HEK293T (cell line): ENCODE measurements at regions not wholly inside any gene's neighbourhood (a gene's known extent, or its start where the extent isn't known, plus 50 kb on each side); places are given as distances from the start of the nearest gene placed in this dataset.
"Not testable (repeated sequence)": the region's sequence is repeated elsewhere in the genome, so short reads cannot be mapped to it uniquely, and the experiment has no call there.

Experiments
- CTCF ChIA-PET: fragments of 350-600 bp; formaldehyde crosslinking; extraction: SDS; loops from one replicate; lab custom pipeline; 2021; ENCODE audit warnings: antibody characterized with exemption, inconsistent platforms; lab: Yijun Ruan, JAX
- POLR2A ChIA-PET: fragments of 350-600 bp; formaldehyde crosslinking; extraction: SDS; loops from one replicate; lab custom pipeline; 2020; ENCODE audit warnings: antibody characterized with exemption, inconsistent platforms; lab: Yijun Ruan, JAX
- DNase-seq: peaks from one replicate; pipeline ENCODE4 v3.0.0; 2012; ENCODE audit warnings: mixed read lengths; ENCODE audit errors: extremely low spot score
- ARNT ChIP-seq: fragments of 450-650 bp; IDR thresholded peaks from 2 replicates; pipeline ENCODE4 v1.6.1; 2017; ENCODE audit warnings: mild to moderate bottlenecking
- BHLHE40 ChIP-seq: fragments of 450-650 bp; IDR thresholded peaks from 2 replicates; pipeline ENCODE4 v1.6.1; 2016; ENCODE audit warnings: mild to moderate bottlenecking, moderate library complexity, borderline replicate concordance
- CTBP1 ChIP-seq: fragments of 450-650 bp; IDR thresholded peaks from 2 replicates; pipeline ENCODE4 v1.6.1; 2016; ENCODE audit warnings: borderline replicate concordance
- ELF4 ChIP-seq: fragments of 450-650 bp; IDR thresholded peaks from 2 replicates; pipeline ENCODE4 v1.6.1; 2017; ENCODE audit warnings: antibody characterized with exemption
- FOXA1 ChIP-seq: fragments of 450-650 bp; IDR thresholded peaks from 2 replicates; pipeline ENCODE4 v1.6.1; 2016; ENCODE audit warnings: mild to moderate bottlenecking
- FOXK2 ChIP-seq: fragments of 450-650 bp; IDR thresholded peaks from 2 replicates; pipeline ENCODE4 v1.6.1; 2016; ENCODE audit warnings: mild to moderate bottlenecking
- FOXM1 ChIP-seq: fragments of 450-650 bp; IDR thresholded peaks from 2 replicates; pipeline ENCODE4 v1.6.1; 2017; ENCODE audit warnings: mild to moderate bottlenecking, borderline replicate concordance
- HDGF ChIP-seq: fragments of 450-650 bp; IDR thresholded peaks from 2 replicates; pipeline ENCODE4 v1.6.1; 2017; ENCODE audit warnings: antibody characterized with exemption, borderline replicate concordance
- L3MBTL2 ChIP-seq: fragments of 450-650 bp; conservative IDR thresholded peaks from 2 replicates; pipeline ENCODE4 v1.6.1; 2016; ENCODE audit warnings: mild to moderate bottlenecking
- LEF1 ChIP-seq: fragments of 450-650 bp; IDR thresholded peaks from 2 replicates; pipeline ENCODE4 v1.6.1; 2017; ENCODE audit warnings: mild to moderate bottlenecking, borderline replicate concordance
- NFRKB ChIP-seq: fragments of 450-650 bp; IDR thresholded peaks from 2 replicates; pipeline ENCODE4 v1.6.1; 2016; ENCODE audit warnings: mild to moderate bottlenecking, moderate library complexity
- SP1 ChIP-seq: fragments of 450-650 bp; IDR thresholded peaks from 2 replicates; pipeline ENCODE4 v1.6.1; 2017
- SUZ12 ChIP-seq: fragments of 450-650 bp; IDR thresholded peaks from 2 replicates; pipeline ENCODE4 v1.6.1; 2016; ENCODE audit warnings: mild to moderate bottlenecking
- TARDBP ChIP-seq: fragments of 450-650 bp; IDR thresholded peaks from 2 replicates; pipeline ENCODE4 v1.6.1; 2016
- ZNF384 ChIP-seq: fragments of 450-650 bp; IDR thresholded peaks from 2 replicates; pipeline ENCODE4 v1.6.1; 2016
- TF ChIP-seq, protein P1 (sequence below): fragments of 450-650 bp; IDR thresholded peaks from 2 replicates; pipeline ENCODE4 v1.6.1; 2016

DNA sequence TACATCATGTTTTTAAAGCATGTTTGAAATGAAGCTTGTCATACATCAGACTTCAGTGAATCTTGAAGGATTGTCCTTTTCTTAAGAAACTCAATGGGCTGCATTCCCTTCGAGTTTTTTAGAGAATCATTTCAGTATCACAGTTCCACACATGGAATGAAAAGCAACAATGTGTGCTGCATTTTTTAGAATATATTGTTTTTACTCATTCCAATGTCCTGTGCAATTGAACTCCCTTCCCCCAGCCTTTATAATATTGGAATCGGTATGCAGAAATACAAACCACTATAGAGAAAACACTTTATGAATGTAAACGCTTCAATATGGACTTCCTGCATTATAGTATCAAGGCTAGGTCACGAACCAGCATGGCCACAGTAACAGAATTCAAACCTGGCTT lies 634.4 kb downstream of the GATA3 start:
- CTCF ChIA-PET, result no interaction called here
- no peak for TF ChIP-seq HDGF
- TF ChIP-seq ELF4, result no peak
- TF ChIP-seq FOXK2, result no peak
- TF ChIP-seq TARDBP, result no peak
- TF ChIP-seq, protein P1, sequence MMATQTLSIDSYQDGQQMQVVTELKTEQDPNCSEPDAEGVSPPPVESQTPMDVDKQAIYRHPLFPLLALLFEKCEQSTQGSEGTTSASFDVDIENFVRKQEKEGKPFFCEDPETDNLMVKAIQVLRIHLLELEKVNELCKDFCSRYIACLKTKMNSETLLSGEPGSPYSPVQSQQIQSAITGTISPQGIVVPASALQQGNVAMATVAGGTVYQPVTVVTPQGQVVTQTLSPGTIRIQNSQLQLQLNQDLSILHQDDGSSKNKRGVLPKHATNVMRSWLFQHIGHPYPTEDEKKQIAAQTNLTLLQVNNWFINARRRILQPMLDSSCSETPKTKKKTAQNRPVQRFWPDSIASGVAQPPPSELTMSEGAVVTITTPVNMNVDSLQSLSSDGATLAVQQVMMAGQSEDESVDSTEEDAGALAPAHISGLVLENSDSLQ, result no peak
- TF ChIP-seq L3MBTL2, result no peak
- no peak for TF ChIP-seq SUZ12
- no peak for TF ChIP-seq FOXA1
- TF ChIP-seq BHLHE40, result no peak
- no peak for TF ChIP-seq NFRKB
- POLR2A ChIA-PET, result no interaction called here
- no peak for DNase-seq

DNA sequence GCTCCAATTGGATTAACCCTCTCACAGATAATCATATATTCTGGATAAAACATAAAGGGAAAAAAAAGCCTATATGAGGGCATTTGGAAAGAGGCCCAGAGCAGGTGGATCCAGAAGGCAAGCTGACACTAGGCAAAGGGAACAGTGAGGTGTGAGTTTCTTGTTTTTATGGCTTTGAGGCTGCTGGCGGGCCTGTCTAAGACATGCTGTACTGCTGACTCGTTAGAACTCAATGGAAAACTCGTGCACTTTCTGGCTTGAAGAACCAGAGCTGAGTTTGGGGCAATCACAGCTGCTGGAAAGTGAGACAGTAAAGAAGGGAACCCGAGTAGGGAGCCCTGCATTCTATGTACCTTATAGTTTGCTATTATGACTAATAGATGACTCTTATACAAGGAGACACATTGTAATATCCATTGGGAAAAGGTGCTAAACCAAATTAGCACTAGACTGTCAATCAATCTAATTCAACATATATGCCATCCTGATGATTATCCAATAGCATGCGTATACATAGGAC lies 637.1 kb downstream of the GATA3 start:
- POLR2A ChIA-PET, result no interaction called here
- CTCF ChIA-PET, result no interaction called here
- TF ChIP-seq FOXM1 (no peak), NFRKB (no peak), LEF1 (no peak), SP1 (no peak), HDGF (no peak), SUZ12 (no peak)
- DNase-seq, result no peak

DNA sequence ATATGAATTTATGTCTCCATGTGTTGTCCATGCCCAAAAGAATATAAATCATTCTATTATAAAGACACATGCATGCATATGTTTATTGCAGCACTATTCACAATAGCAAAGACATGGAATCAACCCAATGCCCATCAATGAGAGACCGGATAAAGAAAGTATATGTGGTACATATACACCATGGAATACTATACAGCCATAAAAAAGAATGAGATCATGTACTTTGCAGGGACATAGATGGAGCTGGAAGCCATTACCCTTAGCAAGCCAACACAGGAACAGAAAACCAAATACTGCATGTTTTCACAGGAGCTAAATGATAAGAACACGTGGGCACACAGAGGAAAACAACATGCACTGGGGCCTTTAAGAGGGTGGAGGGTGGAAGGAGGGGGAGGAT lies 639.1 kb downstream of the GATA3 start:
- POLR2A ChIA-PET, DNase-seq, CTCF ChIA-PET: not testable (repeated sequence)

DNA sequence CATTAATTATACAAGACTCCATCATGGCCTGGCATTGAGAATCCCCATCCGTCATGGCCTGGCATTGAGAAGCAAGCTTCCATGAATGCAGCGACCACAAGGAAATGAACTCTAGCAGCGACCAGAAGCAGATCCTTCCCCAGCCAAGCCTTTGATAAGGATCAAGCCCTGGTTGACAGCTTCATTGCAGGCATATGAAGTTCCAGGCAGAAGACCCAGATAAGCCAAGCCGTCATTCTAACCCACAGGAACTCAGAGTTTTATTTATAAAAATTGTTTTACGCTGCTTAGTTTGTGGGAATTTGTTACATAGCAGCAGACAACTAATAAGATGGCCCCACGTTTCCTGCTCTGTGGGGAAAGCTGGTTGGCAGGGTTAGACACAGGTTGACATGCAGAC lies 642.3 kb downstream of the GATA3 start:
- POLR2A ChIA-PET, result no interaction called here
- no peak for DNase-seq
- TF ChIP-seq, protein P1, result no peak
- CTCF ChIA-PET, result no interaction called here

DNA sequence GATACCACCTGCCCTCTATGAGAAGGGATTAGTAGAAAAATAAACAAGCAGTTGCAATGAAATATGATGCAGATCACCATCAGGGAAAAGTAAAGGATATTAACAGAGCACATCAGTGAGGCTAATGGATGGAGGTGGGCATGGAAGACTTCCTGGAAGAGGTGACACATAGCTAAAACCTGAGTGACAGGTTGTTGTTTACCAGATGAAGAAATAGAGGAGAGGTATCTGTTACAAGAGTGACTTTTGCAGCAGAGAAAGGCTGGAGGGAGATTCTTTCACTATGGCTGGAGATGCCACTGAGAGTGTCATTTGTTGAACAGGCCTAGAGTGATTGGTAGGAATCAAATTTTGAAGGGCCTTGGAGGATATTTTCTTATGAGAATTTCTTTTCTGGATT lies 646.2 kb downstream of the GATA3 start:
- POLR2A ChIA-PET, result no interaction called here
- CTCF ChIA-PET, result interaction anchor here (0.6 kb wide), 1 partner anchor 57 kb away, joined by 3 read pairs; no protein-coding TSS in a partner anchor
- no peak for DNase-seq
- TF ChIP-seq ARNT, result no peak
- TF ChIP-seq, protein P1, result peak; percentile 58; the same call in 1 of the 2 replicates

DNA sequence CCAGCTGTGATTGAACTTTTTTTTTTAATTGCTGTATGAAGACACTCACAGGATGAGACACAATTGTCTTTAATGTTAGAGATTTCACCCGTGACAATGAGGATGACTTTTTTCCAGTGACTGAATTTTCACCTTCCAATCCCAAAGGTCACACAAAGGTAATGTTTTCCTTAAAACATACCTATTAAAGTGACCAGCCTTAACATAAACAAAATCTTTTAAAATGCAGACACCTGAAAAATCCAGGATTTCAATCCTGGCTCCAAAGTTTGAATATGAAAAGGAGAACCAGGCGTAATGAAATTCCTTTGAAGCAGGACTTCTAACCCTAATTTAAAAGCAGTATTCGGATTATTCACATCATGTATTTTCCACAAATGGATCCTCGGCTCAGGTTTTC lies 647.7 kb downstream of the GATA3 start:
- DNase-seq, result no peak
- CTCF ChIA-PET, result interaction anchor here (0.7 kb wide), 1 partner anchor 146 kb away, joined by 5 read pairs; no protein-coding TSS in a partner anchor
- TF ChIP-seq NFRKB (no peak), BHLHE40 (no peak), ARNT (no peak), TARDBP (no peak), L3MBTL2 (no peak), FOXK2 (no peak), FOXA1 (no peak), FOXM1 (no peak), CTBP1 (no peak), SP1 (no peak), ZNF384 (no peak), LEF1 (no peak), ELF4 (no peak)

DNA sequence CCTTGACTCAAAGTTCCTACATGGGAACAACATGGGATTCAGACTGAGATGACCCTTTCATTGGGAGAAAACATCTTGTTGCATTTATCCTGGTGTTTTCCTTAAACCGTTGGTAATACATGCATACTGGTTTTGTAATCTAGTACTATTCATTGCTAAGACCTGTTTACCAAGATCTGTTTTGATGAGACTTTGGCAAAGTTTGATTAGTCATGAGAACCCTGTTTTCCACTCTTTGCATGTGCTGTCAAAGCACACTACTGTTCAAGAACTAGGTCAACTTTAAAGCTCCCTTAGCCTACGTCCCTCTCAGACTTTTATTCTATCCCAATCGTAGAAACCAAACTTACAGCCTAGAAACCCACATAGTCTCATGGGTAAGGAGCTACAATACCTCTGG lies 650.9 kb downstream of the GATA3 start:
- DNase-seq, result no peak
- POLR2A ChIA-PET, result no interaction called here
- TF ChIP-seq FOXK2 (no peak), NFRKB (no peak), HDGF (no peak), BHLHE40 (no peak), LEF1 (no peak), SP1 (no peak), TARDBP (no peak), FOXM1 (no peak), FOXA1 (no peak), L3MBTL2 (no peak), CTBP1 (no peak), SUZ12 (no peak), ARNT (no peak), ZNF384 (no peak)
- TF ChIP-seq, protein P1, result no peak
- CTCF ChIA-PET, result no interaction called here

More for the DNA sequence above, 647.7 kb downstream of the GATA3 start:
- POLR2A ChIA-PET, result no interaction called here
